ENCODE measurements at regions not wholly inside any gene's neighbourhood (a gene's known extent, or its start where the extent isn't known, plus 50 kb on each side); places are given as distances from the start of the nearest gene placed in this dataset.
"Not testable (repeated sequence)": the region's sequence is repeated elsewhere in the genome, so short reads cannot be mapped to it uniquely, and the experiment has no call there.

DNA sequence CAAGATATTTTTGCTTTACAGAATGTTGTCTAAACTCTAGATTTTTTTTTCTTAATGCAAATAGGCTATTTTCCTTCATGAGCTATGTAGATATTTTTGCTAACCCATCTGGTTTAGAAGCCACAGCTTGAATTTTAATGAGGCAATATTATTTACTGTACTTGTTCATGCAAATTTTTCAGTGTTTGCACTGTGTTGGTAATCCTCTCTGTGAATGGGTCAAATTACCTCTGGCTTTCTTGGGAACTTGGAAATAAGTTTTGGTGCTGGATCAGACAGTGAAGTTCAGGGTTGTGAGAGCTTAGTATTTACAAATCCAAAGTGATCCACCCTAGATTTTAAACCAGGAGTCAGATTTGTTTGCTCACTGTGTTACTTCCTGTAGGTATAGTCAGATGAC lies 686.9 kb downstream of the NXPH1 start:
- no peak for TF ChIP-seq CTCF (IDR thresholded peaks at IDR 0.05; ENCODE audit: low read depth, low read length)
- H3K4me3 ChIP-seq (replicated peaks in 1 of 2; ENCODE audit: low read depth in 2 of 2, low read length in 2 of 2) = no peak overlapping the region
- DNase-seq (ENCODE audit: low read depth in 2 of 2) = no peak

DNA sequence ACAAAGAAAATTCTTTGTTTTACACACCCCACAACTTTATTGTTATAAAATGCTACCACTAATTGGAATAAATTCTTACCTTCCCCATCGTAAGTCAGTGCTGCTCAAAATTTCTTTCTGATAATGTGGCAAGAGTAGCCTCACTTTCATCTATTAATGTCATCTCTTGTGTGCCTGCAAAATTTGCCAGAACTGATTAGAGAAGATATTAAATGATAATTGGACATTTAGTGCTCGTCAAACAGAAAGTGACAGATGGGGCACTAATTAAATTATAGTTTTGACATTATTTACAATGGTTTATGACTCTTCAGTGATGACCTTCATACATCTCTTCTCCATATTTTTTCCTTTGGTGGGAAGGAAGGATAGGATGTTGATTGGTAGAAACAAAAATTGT lies 690.9 kb downstream of the NXPH1 start:
- DNase-seq (ENCODE audit: low read depth in 2 of 2) = no peak
- no peak for TF ChIP-seq CTCF (IDR thresholded peaks at IDR 0.05; ENCODE audit: low read depth, low read length)
- H3K4me3 ChIP-seq (replicated peaks in 1 of 2; ENCODE audit: low read depth in 2 of 2, low read length in 2 of 2) = no peak overlapping the region

DNA sequence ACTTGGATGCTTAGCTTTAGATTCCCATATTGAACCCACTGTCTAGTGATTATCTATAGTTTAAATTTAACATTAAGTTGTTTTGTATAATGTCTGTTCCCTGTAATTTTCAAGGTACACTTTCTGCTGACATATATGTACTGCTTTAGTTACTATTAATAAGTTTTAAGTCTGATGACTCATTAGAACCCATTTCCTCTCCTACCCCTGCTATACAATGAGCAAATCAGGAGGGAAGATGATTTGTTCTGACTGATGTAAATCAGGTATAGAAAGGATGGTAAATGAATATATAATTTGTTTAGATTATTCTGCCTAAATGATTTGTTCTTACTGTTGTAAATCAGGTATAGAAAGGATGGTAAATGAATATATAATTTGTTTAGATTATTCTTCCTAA lies 691.8 kb downstream of the NXPH1 start:
- no peak overlapping the region for H3K4me3 ChIP-seq (replicated peaks in 1 of 2; ENCODE audit: low read depth in 2 of 2, low read length in 2 of 2)
- TF ChIP-seq CTCF (IDR thresholded peaks at IDR 0.05; ENCODE audit: low read depth, low read length) = no peak
- DNase-seq (ENCODE audit: low read depth in 2 of 2) = no peak

DNA sequence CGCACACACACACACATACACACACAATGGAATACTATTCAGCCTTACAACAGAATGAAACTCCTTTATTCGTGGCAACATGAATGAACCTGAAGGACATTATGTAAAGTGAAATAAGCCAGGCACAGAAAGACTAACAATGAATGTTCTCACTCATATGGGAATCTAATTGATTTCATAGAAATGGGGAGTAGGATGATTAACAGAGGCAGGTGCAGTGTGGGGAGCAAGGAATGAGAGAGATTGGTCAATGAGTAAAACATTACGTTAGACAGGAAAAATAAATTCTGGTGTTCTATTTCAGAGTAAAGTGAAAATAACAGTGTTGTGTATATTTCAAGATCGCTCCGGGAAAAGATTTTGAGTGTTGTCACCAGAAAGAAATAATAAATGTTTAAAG lies 694.5 kb downstream of the NXPH1 start:
- DNase-seq (ENCODE audit: low read depth in 2 of 2) = no peak
- TF ChIP-seq CTCF (IDR thresholded peaks at IDR 0.05; ENCODE audit: low read depth, low read length) = no peak
- H3K4me3 ChIP-seq (replicated peaks in 1 of 2; ENCODE audit: low read depth in 2 of 2, low read length in 2 of 2) = no peak overlapping the region

- TF ChIP-seq CTCF (IDR thresholded peaks at IDR 0.05; ENCODE audit: low read depth, low read length) = no peak
- no peak for DNase-seq (ENCODE audit: low read depth in 2 of 2)
Observed at GRCh38 chr7:9148687-9149086, 715.3 kb downstream of the NXPH1 start.

GRCh38 chr7:9149499-9150082 lies 716.2 kb downstream of the NXPH1 start:
- no peak for TF ChIP-seq CTCF (IDR thresholded peaks at IDR 0.05; ENCODE audit: low read depth, low read length)
- DNase-seq (ENCODE audit: low read depth in 2 of 2) = peak in 1 of 2 donors; percentile 13
- H3K4me3 ChIP-seq (replicated peaks in 1 of 2; ENCODE audit: low read depth in 2 of 2, low read length in 2 of 2) = no peak overlapping the region

More at GRCh38 chr7:9148687-9149086, 715.3 kb downstream of the NXPH1 start:
- H3K4me3 ChIP-seq (replicated peaks in 1 of 2; ENCODE audit: low read depth in 2 of 2, low read length in 2 of 2) = no peak overlapping the region

DNA sequence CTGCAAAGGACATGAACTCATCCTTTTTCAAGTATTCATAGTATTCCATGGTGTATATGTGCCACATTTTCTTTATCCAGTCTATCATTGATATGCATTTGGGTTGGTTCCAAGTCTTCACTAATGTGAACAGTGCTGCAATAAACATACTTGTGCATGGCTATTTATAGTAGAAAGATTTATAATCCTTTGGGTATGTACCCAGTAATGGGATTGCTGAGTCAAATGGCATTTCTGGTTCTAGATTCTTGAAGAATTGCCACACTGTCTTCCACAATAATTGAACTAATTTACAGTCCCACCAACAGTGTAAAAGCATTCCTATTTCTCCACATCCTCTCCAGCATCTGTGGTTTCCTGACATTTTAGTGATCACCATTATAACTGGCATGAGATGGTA lies 730.3 kb downstream of the NXPH1 start:
- not testable (repeated sequence) for H3K4me3 ChIP-seq (replicated peaks in 1 of 2; ENCODE audit: low read depth in 2 of 2, low read length in 2 of 2); DNase-seq (ENCODE audit: low read depth in 2 of 2)

Measured in cardiac fibroblast (primary cell).